HepG2 (cell line): ENCODE measurements at regions not wholly inside any gene's neighbourhood (a gene's known extent, or its start where the extent isn't known, plus 50 kb on each side); places are given as distances from the start of the nearest gene placed in this dataset.

Experiments
- ARID2 ChIP-seq: sonication (generic); formaldehyde crosslinking; IDR thresholded peaks from 2 replicates; pipeline ENCODE4 v1.8.1; 2022; ENCODE audit warnings: mild to moderate bottlenecking, missing genetic modification reagents, borderline replicate concordance
- ARID5B ChIP-seq: IDR thresholded peaks from 2 replicates; pipeline ENCODE4 v1.4.0; 2020; ENCODE audit warnings: mild to moderate bottlenecking, missing genetic modification reagents
- ARNTL ChIP-seq: sonication (generic); formaldehyde crosslinking; IDR thresholded peaks from 2 replicates; pipeline ENCODE4 v1.4.0; 2020; ENCODE audit warnings: mild to moderate bottlenecking, missing genetic modification reagents
- BCL3 ChIP-seq: sonication (generic); formaldehyde crosslinking; IDR thresholded peaks from 2 replicates; pipeline ENCODE4 v1.5.1; 2020; ENCODE audit warnings: mild to moderate bottlenecking, missing genetic modification reagents, moderate library complexity
- EEA1 ChIP-seq: sonication (generic); formaldehyde crosslinking; IDR thresholded peaks from 2 replicates; pipeline ENCODE4 v1.5.1; 2020; ENCODE audit warnings: mild to moderate bottlenecking, missing genetic modification reagents, borderline replicate concordance
- EZH2 ChIP-seq: conservative IDR thresholded peaks from 2 replicates; pipeline ENCODE4 v1.6.1; 2012; ENCODE audit warnings: mild to moderate bottlenecking, low read depth, low read length, moderate library complexity
- HMG20A ChIP-seq: IDR thresholded peaks from 2 replicates; pipeline ENCODE4 v1.6.1; 2016; ENCODE audit warnings: borderline replicate concordance
- PAX8 ChIP-seq: sonication (generic); formaldehyde crosslinking; IDR thresholded peaks from 2 replicates; pipeline ENCODE4 v1.8.0; 2022; ENCODE audit warnings: mild to moderate bottlenecking, missing genetic modification reagents, borderline replicate concordance
- SUZ12 ChIP-seq: fragments of 150-350 bp; IDR thresholded peaks from 2 replicates; pipeline ENCODE4 v1.6.1; 2014; ENCODE audit warnings: low read depth, low read length
- ZNF253 ChIP-seq: sonication (generic); formaldehyde crosslinking; IDR thresholded peaks from 2 replicates; pipeline ENCODE4 v1.8.0; 2022; ENCODE audit warnings: mild to moderate bottlenecking, missing genetic modification reagents, borderline replicate concordance
- ZNF281 ChIP-seq: sonication (generic); formaldehyde crosslinking; IDR thresholded peaks from 2 replicates; pipeline ENCODE4 v1.4.0; 2020; ENCODE audit warnings: missing genetic modification reagents, borderline replicate concordance
- ZNF343 ChIP-seq: sonication (generic); formaldehyde crosslinking; IDR thresholded peaks from 2 replicates; pipeline ENCODE4 v1.4.0; 2020; ENCODE audit warnings: mild to moderate bottlenecking, missing genetic modification reagents
- ZNF576 ChIP-seq: sonication (generic); formaldehyde crosslinking; IDR thresholded peaks from 2 replicates; pipeline ENCODE4 v1.4.0; 2020; ENCODE audit warnings: mild to moderate bottlenecking, missing genetic modification reagents
- ZNF629 ChIP-seq: sonication (generic); formaldehyde crosslinking; conservative IDR thresholded peaks from 2 replicates; pipeline ENCODE4 v1.5.0; 2020; ENCODE audit warnings: missing genetic modification reagents
- ZNF75D ChIP-seq: sonication (generic); formaldehyde crosslinking; IDR thresholded peaks from 2 replicates; pipeline ENCODE4 v1.8.1; 2023; ENCODE audit warnings: missing genetic modification reagents, mild to moderate bottlenecking, borderline replicate concordance

- TF ChIP-seq ARID5B (CRISPR knock-in tag): no peak
- no peak for TF ChIP-seq HMG20A (CRISPR knock-in tag)
- TF ChIP-seq PAX8 (CRISPR knock-in tag): no peak
- TF ChIP-seq ARID2 (CRISPR knock-in tag): no peak
- no peak for TF ChIP-seq ZNF75D (CRISPR knock-in tag)
- TF ChIP-seq EEA1 (CRISPR knock-in tag): no peak
- no peak for TF ChIP-seq EZH2
- TF ChIP-seq BCL3 (CRISPR knock-in tag): no peak
- no peak for TF ChIP-seq SUZ12
- no peak for TF ChIP-seq ZNF343
- no peak for TF ChIP-seq ZNF576 (CRISPR knock-in tag)
- TF ChIP-seq ZNF629 (CRISPR knock-in tag): no peak
- no peak for TF ChIP-seq ZNF281 (CRISPR knock-in tag)
- no peak for TF ChIP-seq ZNF253
- TF ChIP-seq ARNTL (CRISPR knock-in tag): no peak
These were observed 209.9 kb upstream of the RBBP8 start (continued) for GRCh38 chr18:22723221-22723620.
